Left lung (tissue), 4 donors: ENCODE measurements at regions not wholly inside any gene's neighbourhood (a gene's known extent, or its start where the extent isn't known, plus 50 kb on each side); places are given as distances from the start of the nearest gene placed in this dataset.

Experiments used
- ATAC-seq: fragments of 200-7000 bp; cut with Tn5 transposase; one replicate; pipeline ENCODE4 v1.9.1; 2020; ENCODE audit warnings: moderate library complexity
- DNase-seq, 4 donors: peaks; one replicate each; pipeline ENCODE4 v3.0.0-alpha.2; 2013 to 2020
- H3K27ac ChIP-seq, 2 donors: fragments of 200-600 bp; sonication (generic) in 1 of 2; one replicate each; pipeline versions ENCODE4 v1.5.0 to v1.8.0; 2020 to 2021
- H3K27me3 ChIP-seq, 2 donors: fragments of 200-600 bp; sonication (generic) in 1 of 2; one replicate each; pipeline versions ENCODE4 v1.5.0 to v1.8.0; 2020 to 2021
- H3K36me3 ChIP-seq, 2 donors: fragments of 200-600 bp; sonication (generic) in 1 of 2; one replicate each; pipeline versions ENCODE4 v1.5.0 to v1.8.0; 2020 to 2021
- H3K4me1 ChIP-seq, 2 donors: fragments of 200-600 bp; one replicate each; pipeline ENCODE4 v1.8.0; 2021
- H3K4me3 ChIP-seq, 2 donors: fragments of 200-600 bp; sonication (generic) in 1 of 2; one replicate each; pipeline versions ENCODE4 v1.5.0 to v1.8.0; 2020 to 2021; ENCODE audit warnings: mild to moderate bottlenecking in 1 of 2
- H3K9me3 ChIP-seq, 2 donors: fragments of 200-600 bp; sonication (generic) in 1 of 2; one replicate each; pipeline versions ENCODE4 v1.5.0 to v1.8.0; 2020 to 2021
- intact Hi-C, 2 donors: fragments of 100-400 bp; cut with DNase I; formaldehyde crosslinking; loops; one replicate each; pipeline versions ENCODE4 v1.11.2 to v1.14.2; 2022
- TF ChIP-seq, protein P1 (sequence below), 2 donors: fragments of 200-600 bp; sonication (generic) in 1 of 2; IDR thresholded peaks; one replicate each; pipeline versions ENCODE4 v1.5.0 to v1.8.0; 2021; ENCODE audit warnings: antibody characterized with exemption in 2 of 2
- donor health status: DM: no; HTN: yes; CAD: no.
- donor health status: DM: no; HTN: no; CAD: no.

DNA sequence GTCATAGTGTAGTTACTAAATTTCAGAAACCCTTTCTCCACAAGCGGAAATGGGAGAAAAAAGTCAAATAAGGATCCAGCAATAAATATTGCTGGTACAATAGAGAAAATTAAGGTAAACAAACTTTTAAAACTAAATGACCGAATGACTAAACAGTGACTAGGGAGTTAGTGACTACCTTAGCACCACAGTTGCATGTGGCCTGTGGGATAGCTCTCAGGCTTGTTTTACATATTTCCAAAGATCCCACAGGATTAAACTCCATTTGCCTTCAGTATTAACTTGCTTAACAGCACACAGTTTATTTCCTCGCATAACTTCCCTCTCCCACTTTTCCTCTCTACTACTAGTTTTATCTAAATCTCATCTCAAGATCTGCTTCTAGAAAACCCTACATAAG lies 824.3 kb upstream of the KLHL1 start:
- Histone ChIP-seq H3K27ac (no peak overlapping the region), H3K4me1 (no peaks in the 10 kb centered on the region), H3K9me3 (no peaks in the 10 kb centered on the region), H3K27me3 (no peaks in the 10 kb centered on the region), H3K36me3 (no peaks in the 10 kb centered on the region), H3K4me3 (no peak overlapping the region)
- TF ChIP-seq, protein P1, sequence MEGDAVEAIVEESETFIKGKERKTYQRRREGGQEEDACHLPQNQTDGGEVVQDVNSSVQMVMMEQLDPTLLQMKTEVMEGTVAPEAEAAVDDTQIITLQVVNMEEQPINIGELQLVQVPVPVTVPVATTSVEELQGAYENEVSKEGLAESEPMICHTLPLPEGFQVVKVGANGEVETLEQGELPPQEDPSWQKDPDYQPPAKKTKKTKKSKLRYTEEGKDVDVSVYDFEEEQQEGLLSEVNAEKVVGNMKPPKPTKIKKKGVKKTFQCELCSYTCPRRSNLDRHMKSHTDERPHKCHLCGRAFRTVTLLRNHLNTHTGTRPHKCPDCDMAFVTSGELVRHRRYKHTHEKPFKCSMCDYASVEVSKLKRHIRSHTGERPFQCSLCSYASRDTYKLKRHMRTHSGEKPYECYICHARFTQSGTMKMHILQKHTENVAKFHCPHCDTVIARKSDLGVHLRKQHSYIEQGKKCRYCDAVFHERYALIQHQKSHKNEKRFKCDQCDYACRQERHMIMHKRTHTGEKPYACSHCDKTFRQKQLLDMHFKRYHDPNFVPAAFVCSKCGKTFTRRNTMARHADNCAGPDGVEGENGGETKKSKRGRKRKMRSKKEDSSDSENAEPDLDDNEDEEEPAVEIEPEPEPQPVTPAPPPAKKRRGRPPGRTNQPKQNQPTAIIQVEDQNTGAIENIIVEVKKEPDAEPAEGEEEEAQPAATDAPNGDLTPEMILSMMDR (IDR thresholded peaks at IDR 0.05): no peak
- ATAC-seq: no peak
- intact Hi-C loops: no loop called here
- no peak for DNase-seq

DNA sequence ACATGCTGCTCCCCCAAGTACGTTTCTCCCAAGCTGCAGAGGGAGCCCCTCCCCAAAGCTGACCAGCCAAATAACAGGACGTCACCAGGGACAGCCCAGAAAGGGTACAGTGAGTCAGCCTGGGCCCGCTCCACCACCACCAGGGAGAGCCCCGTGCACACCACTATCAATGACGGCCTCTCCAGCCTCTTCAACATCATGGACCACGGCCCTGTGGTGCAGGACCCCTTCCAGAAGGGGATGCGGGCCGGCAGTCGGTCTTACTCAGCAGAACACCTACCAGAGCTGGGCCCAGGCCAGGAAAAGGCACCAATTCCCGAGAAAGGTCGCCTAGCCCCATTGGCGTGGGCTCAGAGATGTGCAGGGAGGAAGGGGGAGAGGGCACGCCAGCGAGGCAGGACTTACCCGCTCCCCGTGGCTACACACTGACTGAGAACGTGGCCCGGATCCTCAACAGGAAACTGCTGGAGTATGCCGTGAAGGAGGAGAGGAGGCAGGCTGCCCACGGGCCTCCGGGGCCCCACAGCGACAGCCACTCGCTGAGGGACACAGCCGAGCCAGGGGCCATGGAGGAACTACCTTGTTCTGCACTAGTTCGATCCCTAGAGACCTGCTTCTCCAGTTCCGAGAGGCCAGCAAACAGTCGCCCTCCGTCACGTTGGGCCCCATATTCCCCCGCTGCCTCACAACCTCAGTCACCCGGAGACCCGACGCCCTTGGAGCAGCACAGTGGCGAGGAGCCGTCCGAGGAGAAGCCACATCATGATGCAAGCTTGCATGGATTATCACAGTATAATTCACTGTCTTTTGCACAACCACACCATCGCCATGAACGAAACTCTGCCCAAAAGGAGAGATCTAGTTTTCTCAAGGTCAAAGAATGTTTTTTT lies 815.9 kb upstream of the KLHL1 start:
- Histone ChIP-seq H3K4me1 (no peaks in the 10 kb centered on the region), H3K4me3 (no peak overlapping the region), H3K27me3 (no peaks in the 10 kb centered on the region), H3K9me3 (peaks cover 0 to 2% of the 10 kb centered on the region in 2 donors), H3K36me3 (no peaks in the 10 kb centered on the region), H3K27ac (no peak overlapping the region)
- no peak for ATAC-seq
- TF ChIP-seq, protein P1 (IDR thresholded peaks at IDR 0.05): no peak
- peak in 1 of 4 donors; percentile 50 for DNase-seq
- intact Hi-C loops: no loop called here

DNA sequence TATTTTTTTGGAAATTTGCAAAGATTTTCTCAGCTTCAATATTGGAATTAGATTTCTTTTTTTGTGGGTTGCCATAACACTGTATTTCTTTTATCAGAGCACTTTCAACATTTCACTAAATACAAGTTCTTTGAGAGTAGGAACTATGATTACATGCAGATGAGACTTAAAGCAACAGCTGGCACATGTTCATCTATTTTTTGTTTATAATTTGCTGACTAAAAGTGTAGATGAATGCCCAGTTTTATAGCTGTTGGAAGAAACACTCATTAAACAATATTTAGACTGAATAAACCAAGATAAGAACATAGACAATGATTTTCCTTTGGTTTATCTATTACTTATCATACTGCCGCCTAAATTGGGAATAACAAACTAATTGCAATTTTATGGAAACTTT lies 803.0 kb upstream of the KLHL1 start:
- peak in 2 of 4 donors; percentile 23 to 42 for DNase-seq
- intact Hi-C loops: no loop called here
- TF ChIP-seq, protein P1 (IDR thresholded peaks at IDR 0.05): no peak
- no peaks in the 10 kb centered on the region for H3K36me3 ChIP-seq
- no peak overlapping the region for H3K27ac ChIP-seq
- no peak for ATAC-seq
- no peaks in the 10 kb centered on the region for H3K27me3 ChIP-seq
- no peak overlapping the region for H3K4me3 ChIP-seq
- no peaks in the 10 kb centered on the region for H3K4me1 ChIP-seq
- no peaks in the 10 kb centered on the region for H3K9me3 ChIP-seq

DNA sequence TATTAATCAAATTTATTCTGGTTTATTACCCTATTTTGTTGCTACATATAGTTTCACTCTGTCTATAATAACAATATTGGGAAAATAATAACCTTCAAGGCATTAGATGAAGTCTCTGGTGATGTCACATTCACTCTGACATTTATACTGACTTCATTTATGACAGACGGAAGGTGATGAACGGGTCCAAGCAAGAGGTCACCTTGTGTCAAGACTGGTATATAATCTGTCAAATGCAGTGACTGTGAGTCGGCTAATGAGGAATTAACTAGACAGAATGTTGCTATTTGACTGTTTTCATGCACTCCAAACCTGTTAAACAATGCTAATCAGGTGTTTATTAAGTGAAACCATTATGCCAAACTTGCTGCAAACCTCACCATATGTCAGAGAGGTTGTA lies 800.5 kb upstream of the KLHL1 start:
- Histone ChIP-seq H3K36me3 (no peaks in the 10 kb centered on the region), H3K9me3 (no peaks in the 10 kb centered on the region), H3K4me1 (no peaks in the 10 kb centered on the region), H3K27ac (no peak overlapping the region), H3K27me3 (no peaks in the 10 kb centered on the region), H3K4me3 (no peak overlapping the region)
- intact Hi-C loops: no loop called here
- TF ChIP-seq, protein P1 (IDR thresholded peaks at IDR 0.05): no peak
- ATAC-seq (no peak), DNase-seq (no peak)

DNA sequence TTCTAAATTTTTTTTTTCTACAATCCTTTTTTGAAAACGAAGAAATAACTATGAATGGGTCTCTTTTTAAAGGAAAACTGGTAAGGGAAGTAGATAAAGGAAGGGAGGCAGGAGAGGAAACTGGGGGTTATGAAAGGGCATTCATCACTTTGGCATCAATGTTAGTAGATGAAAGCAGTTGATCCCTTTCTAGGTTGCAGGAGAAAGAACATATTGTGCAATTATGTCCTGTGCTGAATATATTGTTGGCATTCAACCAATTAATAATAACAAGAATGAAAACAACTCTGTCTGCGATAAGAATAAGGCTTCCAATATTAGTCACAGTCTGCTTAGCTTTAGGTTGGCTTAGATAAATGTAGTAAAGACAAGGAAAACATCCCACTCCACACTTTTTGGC lies 796.8 kb upstream of the KLHL1 start:
- Histone ChIP-seq H3K4me1 (no peaks in the 10 kb centered on the region), H3K9me3 (no peaks in the 10 kb centered on the region), H3K4me3 (no peak overlapping the region), H3K27ac (no peak overlapping the region), H3K27me3 (no peaks in the 10 kb centered on the region), H3K36me3 (no peaks in the 10 kb centered on the region)
- intact Hi-C loops: no loop called here
- TF ChIP-seq, protein P1 (IDR thresholded peaks at IDR 0.05): no peak
- ATAC-seq (no peak), DNase-seq (no peak)
